NCI-H2029 treated with DMSO at 0.1 percent for 48 hours (cell line): ENCODE measurements at regions not wholly inside any gene's neighbourhood (a gene's known extent, or its start where the extent isn't known, plus 50 kb on each side); places are given as distances from the start of the nearest gene placed in this dataset.

Experiments
- DNase-seq: peaks from one replicate; lab custom pipeline; 2025; lab: John Stamatoyannopoulos, UW

DNA sequence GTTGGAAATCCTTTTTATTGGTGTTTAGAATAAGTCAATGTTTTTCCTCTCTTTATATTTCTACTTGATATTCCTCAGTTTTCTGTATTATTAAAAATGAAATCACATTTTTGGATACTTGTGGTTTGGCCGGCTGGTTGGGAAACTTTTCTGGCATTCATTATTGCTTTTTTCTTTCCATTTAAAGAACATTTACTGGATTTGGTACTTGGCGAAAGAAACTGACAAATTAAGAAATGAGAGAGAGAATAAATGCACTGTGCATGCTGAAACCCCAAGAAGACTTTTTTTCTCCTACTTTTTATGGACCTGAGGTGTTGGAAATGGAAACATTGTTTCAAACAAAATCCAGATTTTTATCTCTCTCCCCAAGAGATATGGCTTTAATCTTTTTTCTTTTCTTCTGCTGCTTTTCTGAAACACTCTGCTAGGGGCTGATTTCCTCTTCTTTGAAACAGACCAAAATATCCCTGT is 128.4 kb downstream of the SNX18 start:
- DNase-seq = no peak

DNA sequence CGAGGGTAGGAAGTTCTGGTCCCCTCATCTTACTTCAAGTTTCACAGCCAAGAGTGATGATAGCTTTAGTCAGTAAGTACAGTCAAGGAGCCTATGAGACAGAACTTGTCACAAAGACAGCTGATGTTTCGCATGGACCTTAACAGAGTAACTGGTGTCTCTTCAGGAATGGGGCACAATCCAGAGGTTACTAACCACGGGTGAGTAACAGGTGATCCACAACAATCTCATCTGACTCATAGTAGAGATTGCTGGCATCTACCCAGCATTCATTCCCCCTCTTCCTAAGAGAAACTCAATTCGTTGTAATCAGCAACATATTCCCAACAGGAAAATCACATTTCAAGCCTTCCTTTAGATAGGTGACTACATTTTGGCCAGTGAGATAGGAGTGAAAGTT is 126.7 kb downstream of the SNX18 start:
- no peak for DNase-seq

DNA sequence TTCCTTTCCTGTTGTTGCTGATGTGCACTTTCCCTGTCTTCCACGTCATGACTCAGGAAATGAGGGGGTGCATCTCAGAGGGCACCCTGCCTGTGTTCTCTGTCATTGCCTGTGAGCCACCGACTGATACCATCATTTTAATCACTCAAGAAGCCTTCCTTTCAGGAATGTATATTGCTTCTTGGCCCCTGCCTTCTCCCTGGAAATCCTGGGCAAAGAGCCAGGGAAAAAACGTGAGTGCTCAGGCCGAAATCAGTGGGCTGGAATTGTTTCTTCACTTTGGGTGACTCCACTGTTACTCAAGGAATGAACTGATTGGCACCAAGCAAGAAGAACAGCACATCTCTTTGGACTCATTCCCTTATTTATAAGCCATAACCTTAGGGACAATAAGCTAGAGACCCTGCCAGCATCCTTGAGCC is 126.1 kb downstream of the SNX18 start:
- DNase-seq = no peak

DNA sequence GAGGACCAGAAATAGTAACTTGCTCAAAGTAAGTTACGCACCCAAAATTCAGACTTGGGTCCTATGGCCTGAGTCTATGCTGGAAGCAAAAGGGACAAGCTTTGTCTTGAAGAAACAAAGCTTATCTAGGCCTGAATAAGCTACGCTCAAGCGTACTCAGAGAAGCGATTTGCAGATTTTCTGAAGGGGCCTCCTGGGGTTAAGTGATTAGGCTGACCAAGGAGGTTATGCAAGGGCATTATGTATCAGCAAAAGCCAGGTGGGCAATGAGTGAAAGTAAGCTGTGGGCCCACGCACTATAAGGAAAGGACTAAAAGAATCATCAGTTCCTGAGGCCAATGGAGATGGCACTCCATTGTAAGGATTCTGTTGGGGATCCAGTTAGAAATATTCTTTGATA is 122.1 kb downstream of the SNX18 start:
- no peak for DNase-seq

DNA sequence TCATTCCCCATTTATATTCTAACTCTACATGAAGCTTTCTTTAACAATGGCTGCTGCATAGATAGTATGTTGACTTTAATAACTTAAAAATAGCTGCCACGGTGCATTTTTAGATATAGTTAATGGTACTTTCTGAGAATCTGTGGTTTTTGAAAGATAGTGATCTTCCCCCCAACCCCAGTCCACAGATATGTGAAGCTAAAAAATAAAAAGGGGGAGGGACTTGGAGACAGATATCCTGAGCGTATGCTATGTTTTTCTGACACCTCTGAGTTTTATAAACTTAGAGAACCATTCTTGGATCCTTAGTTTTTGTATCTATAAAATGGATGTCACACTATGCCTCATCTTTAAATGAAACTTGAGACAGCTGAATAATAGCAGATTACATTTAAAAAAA is 120.5 kb downstream of the SNX18 start:
- DNase-seq = no peak

DNA sequence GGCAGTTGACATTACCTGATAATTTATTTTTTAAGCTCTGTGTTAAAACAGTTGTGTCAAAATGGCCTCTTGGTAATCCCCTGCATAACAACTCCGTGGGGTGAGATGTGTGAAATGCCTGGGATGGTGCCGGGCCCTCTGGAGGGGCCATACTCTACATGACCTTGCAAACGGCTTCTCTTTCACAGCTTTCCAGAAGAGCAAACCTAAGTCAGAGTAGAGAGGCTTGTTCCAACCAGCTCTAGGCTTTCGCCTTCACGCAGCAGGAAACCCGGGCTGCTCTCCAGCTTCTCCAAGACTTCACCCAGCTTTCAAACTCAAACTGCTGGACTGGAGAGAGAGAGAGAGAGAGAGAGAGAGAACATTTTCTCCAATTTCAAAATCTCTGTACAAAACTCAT is 120.1 kb downstream of the SNX18 start:
- DNase-seq = no peak

DNA sequence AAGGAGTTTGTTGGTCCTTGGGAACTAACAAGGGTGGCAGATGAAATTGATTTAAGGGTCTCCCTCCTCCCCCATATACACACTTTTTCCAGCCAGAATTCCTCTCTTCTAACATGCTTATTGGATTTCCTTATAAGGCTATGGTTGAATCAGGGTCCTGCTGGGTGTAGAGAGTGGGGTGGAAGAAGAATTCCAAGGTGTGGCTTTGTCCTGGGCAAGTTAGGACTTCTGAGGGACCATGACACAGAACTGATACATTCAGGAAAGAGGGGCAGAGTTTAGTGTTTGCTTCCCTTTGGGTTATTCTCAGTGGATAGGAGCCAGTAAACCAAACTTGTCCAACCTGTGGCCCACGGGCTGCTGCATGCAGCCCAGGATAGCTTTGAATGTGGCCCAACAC is 116.5 kb downstream of the SNX18 start:
- no peak for DNase-seq

DNA sequence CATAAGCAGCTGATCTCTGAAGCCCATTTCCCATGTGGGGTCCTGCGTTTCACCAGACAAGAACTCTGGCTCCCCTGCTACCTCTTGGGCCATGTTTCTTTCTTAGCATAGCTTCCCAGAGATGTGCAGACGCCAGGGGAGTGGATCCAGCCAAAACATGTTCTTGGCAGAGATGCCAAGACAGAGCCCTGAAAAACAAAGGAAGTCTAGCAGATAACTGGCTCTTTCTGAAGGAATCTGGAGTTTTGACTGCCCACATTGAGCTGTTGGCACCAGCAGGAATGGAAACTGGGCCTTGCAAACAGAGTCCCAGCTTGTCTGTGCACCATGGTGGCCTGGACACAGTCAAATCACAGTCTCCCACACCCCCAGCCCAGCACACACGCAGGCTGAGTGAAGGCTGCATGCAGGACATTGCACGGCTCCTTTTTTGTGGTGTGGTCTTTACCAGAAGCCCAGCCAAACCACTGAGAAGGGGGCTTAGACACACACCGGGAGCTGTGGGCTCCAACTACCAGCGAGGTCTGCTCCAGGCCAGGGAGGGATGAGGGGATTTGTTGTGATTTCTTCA is 114.7 kb downstream of the SNX18 start:
- no peak for DNase-seq

DNA sequence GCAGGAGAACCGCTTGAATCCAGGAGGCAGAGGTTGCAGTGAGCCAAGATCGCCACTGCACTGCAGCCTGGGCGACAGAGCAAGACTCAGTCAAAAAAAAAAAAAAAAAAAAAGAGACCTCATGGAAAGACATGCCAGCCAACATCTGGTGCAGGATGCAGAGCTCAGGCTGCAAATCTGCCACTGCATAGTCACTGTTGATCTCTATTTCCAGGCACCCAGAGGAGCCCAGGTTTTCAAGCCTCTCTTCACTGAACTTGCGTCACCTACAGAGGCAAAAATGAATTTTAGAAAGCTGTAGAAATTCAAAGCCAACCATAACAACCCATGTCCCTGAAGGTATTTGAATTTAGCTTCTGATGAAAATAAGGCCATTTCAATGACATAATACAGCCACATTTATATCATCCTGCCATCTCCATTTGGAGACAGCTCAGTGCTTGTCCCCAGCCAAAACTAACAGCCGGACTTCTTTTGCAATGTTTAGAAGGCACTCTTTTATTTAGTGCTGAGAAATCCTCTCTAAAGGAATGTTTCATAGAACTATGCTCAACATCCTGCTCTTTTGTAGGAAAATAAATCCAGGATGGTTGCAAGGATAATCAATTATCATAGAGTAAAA is 113.3 kb downstream of the SNX18 start:
- DNase-seq = no peak

DNA sequence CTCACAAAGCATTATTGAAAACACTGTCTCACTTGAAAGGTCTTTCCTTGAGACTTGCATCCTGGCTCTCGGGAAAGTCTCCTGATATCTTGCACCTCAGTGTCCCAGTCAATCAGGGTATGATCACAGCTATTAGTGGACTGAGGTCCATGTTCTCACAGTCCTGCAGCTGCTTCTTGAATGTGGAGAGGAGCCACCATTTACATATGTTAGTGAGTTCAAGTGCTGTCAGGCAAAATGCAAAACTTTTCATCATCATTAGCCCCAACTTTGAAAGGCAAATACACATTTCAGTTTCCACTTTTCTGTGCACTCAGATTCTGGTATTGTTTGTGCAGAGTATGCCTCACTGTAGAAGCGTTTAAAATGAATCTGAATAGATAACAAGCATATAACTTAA is 111.6 kb downstream of the SNX18 start:
- DNase-seq = no peak

DNA sequence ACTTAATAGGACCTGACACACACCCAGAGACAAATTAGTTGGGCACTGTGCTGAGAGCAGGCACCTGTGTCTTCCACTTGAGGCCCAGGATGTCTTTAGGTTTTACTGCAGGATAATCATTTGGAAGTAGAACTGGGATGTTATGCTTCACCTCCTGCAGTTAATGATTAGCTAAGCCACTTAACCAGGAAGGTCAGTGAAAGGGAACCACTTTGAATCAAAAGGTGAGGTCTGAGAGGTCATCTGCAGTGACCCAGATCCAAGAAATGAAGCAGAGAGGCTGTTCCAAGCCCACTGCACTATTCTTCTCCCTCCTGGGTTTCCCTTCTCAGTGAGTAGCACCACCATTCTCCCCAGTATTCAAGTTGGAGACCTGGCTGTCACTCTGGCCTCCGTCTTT is 110.5 kb downstream of the SNX18 start:
- DNase-seq = no peak

DNA sequence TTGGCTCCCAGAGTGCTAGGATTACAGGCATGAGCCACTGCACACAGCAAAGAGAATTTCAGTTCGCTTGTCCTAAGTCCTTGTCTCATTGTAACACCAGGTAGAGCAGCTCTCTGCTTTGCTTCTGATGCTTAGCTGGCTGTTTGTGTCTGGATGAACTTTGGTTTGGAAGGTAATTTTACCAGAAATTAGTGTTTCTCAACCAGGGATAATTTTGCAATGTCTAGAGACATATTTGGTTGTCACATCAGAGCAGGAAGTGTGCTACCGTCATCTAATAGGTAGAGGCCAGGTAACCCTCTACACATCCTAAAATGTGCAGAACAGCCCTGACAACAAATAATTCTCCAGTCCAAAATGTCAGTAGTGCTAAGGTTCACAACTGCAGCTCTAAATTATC is 108.8 kb downstream of the SNX18 start:
- no peak for DNase-seq

DNA sequence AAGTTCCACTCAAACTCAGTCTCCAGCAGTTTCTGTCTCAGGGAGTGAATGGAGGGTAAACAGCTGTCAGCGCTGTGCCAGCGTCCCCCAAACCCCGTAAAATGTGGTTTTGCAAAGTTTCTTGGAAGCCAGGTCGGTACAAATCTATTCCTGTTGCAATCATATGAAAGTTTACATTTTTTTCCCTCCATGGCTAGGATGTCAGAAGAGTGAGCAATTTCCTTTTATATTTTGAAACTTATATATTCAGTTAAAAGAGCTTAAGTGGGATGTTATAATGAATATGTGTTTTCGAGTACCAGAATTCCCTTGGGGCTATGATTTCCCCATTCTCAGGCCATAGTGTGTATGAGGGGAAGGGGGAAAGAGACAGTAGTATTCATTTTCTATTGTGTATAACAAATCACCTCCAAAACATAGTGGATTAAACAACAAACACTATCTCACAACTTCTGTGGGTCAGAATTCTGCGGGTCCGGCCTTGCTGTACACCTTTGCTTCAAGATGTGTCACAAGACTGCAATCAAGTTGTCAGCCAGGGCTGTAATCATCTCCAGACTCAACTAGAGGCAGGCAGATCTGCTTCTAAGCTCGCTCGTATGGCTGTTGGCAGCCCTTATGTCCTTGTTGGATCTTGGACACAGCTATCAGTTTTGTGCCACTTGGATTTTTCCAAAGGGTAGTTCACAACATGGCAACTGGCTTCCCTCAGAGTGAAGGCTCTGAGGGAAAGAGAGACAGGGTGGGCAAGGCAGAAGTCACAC is 107.4 kb downstream of the SNX18 start:
- no peak for DNase-seq

DNA sequence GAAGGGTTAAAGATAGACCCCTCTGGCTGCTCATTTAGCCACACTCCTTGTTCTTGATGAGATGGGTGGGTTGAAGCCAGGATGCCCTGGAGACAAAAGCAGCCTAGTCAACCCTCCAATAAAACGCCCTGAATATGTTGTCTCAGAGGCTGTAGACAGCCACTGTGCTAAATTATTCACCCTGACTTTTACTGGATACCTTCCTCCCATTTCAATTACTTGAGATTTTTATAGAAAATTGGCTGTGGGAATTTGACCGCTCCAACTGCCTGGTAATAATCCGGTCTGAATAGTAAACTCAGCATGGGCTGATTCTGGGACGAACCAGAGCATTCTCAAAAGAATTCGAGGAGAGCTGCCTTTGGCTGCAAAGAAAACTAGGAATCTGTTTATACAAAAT is 104.2 kb downstream of the SNX18 start:
- no peak for DNase-seq

DNA sequence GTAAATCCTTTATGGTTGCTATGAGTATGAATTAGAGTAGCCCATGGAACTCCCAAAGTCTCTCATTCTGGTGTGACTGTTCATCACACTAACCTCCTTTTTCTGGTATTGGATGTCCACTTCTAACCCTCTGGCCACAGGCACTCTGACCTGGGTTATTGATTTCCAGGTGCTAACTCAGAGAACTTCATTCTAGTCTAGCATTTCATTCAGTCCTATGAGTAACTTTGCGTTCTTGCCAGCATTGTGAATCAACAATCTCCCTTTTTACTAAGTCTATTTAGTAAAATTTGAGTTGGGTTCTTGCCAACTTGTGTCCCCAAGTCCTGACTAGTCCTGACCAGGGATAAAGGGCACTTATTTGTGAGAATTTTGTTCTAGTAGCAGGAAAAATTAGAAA is 103.5 kb downstream of the SNX18 start:
- DNase-seq = no peak

DNA sequence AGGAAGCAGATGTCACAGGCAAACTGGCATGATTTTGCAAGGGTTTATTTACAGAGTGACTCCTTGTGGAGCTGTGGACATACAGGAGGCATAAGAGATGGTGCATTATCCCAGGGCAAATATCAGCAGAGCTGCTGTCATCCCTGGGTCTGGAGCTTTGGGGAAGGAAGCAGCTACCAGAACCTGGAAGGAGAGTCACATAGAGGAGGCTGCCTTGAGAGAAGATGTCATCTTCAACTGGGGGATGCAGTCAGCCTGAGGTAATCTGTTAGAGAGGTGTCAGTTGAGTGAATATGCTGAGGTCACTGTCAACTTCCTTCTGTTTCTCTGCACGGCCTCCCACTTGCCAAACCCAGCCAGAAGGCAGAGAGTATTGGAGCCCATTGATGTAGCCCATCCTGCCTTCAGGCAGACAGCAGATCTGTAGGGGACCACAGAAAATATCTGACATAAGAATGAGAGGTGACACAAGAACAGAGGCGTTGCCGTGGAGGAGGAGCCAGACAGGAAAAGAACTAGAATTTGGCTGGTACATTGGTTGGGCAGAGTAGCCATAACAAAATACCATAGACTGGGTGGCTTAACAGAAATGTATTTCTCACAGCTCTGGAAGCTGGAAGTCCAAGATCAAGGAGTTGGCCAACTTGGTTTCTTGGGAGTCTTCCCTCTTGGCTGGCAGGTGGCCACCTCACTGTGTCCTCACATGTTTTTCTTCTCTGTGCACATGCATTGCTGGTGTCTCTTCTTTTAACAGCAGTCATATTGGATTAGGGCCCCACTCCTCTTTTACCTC is 102.8 kb downstream of the SNX18 start:
- DNase-seq = peak; percentile 5

DNA sequence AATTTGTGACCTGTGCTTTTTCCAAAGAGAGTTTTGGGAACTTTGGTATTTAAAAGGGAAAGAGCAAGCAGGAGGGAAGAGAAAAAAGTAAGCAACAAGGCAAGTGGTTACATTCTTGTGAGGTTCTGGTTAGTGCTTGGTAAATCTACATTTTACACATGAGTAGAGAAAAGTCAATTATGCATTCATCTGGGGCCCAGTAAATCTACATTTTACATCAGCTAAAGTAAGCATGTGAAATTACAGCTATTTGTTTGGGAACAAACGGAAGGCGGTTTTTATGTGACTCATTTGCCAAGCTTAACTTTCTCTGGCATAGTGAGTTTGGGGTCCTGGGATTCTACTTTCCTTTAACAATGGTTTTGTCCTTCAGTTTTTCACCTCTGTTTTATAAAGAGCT is 102.2 kb downstream of the SNX18 start:
- DNase-seq = no peak

DNA sequence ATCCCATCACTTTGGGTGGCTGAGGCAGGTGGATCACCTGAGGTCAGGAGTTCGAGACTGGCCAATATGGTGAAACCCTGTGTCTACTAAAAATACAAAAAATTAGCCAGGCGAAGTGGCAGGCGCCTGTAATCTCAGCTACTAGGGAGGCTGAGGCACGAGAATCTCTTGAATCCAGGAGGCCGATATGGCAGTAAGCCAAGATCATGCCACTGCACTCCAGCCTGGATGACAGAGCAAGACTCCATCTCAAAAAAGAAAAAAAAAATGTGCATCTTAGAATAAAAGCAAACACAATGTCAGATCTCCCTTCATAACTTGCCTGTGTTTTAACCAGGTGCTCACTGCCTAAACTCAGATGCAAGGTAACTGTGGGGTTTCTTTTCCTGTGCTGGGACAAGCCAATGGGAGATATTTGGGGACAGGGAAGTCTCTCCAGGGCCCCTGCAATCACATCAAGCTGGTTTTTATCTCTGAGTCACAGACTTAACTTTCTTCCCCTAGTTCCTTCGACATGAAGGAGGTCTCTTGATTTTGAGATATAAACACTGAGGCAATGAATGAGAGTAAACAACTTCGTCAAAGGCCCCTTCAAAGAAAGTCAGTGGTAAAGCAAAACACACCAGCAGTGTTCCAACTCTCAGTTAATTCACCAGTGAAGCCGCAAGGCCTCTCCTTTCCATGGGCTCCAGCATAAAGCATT is 99.1 kb downstream of the SNX18 start:
- no peak for DNase-seq

DNA sequence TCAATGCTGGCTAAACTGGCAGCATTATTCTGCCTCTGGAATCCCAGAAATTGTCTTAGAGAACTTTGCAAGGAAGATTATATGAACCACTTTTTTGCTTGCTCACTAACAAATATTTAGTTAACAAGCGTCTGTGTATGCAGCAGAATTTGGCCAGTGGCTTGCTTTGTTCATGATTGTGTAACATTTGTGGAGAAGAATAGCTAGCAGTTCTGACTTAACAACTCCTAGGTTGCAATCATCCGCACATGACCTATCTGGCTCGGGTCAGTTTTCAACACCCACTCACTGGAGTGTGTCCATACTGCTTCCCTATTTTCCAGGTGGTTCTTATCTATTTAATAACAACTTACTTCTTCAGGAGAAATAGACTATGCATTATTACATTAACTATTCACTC is 98.5 kb downstream of the SNX18 start:
- DNase-seq = no peak

DNA sequence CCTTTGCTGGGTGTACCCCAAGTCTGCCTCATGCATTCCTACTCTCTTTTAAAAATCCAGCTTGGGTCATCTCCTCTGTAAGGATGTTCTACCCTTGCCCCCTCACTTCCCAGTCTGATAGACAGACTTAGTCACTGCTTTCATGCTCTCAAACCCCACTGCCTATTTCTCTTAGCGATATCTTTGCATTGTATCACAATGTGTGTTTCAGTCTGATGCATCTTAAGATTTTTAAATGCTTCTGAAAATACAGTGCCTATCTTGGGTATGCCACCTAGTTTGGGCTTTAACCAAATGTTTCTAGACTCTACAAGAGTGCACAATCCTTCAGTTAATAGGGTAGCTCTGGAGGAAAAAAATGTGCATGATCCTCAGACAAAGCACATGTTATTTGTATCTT is 97.8 kb downstream of the SNX18 start:
- no peak for DNase-seq

DNA sequence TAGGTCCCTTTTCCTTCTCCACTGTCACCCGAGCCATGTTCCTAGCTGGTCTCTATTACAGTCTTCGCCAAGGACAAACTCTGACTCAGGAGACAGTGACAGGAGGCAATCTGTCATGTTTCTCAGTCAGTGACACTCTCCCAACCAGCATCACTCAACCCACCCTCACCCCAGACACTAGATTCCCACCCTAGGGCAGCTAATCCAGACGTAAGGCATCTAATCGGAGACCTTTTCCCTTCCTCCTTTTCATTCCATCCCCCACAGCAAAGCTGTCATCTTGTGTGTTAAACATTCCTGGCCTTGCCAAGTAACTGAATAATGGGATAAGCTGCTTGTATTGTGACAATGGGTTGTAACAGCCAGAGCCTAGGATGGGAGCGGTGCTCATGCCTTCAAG is 95.2 kb downstream of the SNX18 start:
- DNase-seq = no peak

DNA sequence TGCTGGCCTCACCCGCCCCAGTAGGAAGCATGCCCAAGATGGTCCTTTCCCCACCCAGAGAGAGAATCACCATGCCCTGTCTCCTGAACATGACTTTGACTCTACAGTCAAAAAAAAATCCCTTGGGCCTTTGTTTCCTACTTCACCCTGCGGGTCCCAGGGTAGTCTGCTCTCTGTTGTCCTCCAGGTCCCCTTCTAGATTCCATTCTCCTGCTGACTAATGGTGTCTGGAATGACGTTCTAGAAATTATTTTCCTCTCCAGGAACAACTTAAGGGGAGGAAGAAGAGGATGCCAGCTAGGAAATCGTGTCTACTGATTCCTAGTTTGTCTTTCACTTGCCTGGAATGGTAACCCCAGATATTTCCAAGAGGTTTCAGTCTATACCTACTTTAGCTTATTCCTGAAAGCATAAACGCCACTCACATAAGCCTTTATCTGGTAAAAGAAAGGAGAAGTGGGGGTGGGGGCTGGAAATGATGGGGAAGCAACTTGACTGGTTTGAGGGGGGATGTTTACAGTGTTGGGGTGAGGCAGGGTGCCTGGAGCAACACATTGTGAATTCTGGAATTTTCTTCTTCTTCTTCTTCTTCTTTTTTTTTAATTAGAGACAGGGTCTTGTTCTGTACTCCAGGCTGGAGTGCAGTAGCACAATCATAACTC is 93.9 kb downstream of the SNX18 start:
- DNase-seq = no peak
